Activated effector memory CD4-positive, alpha-beta T cell treated with anti-CD3 and anti-CD28 coated beads, Interleukin-2, amount 50 U/mL, for 16 hours (primary cell): ENCODE measurements at regions not wholly inside any gene's neighbourhood (a gene's known extent, or its start where the extent isn't known, plus 50 kb on each side); places are given as distances from the start of the nearest gene placed in this dataset.
"Not testable (repeated sequence)": the region's sequence is repeated elsewhere in the genome, so short reads cannot be mapped to it uniquely, and the experiment has no call there.

Experiments used
- DNase-seq: peaks from one replicate; pipeline ENCODE4 v3.0.0-alpha.2; 2020

DNA sequence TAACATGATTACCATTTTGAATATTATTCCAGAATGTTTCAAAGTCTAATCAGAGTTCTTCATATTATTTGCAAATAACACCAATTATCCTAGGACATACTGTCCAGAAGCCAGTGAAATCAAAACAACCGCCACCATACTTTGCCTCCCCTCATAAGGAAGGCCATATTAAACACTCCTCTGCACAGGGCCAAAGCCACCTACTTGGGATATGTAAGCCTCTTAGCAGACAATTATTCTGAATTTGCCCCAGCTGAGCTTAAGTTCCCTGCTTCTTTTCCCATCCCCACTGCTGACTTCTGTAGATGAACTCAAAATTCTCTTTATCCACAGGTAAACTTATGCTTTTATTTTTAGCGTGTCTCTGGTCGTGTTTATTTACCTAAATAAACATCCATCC, 374.0 kb downstream of the KIF2B start:
- DNase-seq = no peak

DNA sequence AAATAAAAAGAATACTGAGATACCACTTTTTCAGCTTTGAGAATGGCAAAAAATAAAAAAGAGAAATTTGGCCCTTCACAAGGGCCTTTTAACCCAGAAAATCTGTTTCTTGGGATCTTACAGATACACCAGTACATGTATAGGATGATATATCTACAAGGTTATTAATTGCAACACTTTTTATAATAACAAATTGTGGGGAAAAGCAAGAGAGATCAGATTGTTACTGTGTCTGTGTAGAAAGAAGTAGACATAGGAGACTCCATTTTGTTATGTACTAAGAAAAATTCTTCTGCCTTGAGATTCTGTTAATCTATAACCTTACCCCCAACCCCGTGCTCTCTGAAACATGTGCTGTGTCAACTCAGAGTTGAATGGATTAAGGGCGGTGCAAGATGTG, 378.7 kb downstream of the KIF2B start:
- not testable (repeated sequence) for DNase-seq

DNA sequence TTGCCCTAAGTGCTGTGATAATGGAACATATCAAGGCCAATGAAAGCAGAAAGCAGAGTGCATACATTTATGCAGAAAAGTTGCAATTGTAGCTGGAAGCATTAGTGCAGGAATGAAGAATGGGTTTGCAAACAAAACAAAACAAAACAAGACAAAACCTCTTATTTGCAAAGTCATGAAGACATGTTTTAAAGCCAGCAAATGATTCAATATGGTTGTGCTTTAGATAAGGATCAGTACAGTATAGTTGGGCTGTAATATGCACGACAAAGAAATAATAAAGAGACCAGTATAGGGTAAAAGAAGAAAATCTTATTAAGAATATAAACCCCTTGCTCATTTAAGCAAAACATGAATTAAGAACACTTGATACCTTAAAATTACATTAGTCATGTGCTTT, 398.1 kb downstream of the KIF2B start:
- DNase-seq = no peak

DNA sequence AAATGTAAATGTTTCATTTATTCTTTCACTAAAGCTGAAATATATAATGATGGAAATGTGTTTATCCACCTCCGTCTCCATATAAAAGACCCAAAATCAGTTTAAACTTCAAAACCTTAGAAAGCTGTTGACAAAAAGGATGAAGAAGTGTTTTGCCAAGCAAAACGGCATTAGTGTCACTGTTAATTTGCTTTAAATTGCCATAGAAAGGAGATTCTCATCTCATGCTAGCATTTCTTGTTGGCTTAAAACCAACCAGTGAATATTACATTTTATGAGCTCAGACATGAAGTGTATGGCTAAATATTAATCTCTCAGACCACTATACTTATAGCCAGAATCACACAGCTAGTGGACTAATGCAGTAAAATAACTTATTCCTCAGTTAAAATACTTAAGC, 398.8 kb downstream of the KIF2B start:
- no peak for DNase-seq

DNA sequence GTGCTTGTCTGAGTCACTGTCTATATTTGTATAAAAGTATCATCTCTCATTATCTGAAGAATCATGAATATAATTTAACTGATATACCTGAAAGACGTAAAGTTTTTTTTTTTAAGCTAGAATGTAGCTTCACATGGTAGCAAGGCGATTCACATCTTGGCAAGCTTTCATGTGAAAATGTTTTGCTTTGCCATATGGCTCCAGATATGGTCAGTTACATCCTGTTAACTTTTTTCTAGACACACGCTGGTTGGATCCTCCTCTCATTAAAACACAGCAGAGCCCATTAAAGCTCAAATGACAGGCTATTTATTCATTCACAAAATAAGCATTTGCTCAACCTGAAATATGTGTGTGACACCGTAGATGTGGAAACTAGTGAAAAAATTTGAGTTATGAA, 412.8 kb downstream of the KIF2B start:
- DNase-seq = no peak

DNA sequence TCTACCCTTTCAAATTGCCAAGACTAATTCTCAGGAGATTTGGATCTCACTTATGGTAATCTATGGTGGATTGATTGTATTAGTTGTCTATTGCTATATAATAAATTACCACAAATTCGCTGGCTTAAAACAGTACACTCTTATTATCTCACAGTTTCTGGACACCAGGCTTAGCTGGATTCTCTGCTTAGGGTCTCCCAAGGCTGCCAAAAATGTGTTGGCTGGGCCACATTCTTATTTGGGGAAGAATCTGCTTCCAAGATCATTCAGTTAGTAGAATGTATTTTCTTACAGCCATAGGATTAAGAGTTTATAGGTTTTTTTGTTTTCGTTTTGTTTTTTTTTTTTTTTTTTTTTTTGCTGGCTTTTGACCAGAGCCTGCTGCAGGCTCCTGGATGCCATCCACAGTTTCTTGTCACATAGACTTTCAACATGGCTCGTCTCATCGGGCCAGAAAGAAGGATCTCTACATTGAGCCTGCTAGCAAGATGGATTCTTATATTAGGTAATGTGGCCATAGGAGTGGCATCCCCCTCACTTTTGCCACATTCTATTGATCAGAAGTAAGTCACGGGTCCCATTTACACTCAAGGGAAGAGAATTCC, 415.3 kb downstream of the KIF2B start:
- DNase-seq = no peak

DNA sequence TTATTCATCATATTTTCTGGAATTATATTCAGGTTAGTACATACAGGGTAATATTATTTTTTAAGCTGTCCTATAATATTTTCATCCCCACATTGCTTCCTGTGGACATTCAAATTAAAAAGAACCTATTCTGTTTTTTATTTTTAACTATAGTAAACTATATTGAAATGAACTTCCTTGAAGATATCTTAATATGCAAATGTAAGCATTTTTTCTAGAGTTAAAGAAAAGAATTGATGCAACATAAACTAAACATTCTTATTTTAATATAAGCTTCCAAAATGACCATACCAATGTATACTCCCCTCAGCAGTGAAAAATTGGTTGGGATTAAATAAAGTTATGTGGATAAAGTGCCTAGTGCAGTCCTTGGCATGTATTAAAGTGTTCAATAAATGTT, 416.6 kb downstream of the KIF2B start:
- no peak for DNase-seq

DNA sequence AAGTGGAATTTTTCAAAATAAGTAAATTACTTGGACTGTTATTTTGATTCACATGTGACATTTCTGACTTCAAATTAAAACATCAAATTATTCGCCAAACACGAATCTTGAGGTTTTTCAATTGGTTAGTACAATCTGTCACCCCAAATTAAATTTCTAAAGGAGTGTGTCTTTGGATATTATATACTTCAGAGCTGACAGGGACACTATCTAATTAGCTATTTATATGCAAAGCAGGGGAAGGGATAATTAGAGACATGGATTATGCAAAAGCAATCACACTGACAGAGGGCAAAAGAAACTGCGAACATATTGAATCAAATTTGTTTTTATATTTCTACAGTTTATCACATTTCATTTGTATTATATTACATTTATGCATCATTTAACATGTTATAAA, 433.0 kb downstream of the KIF2B start:
- no peak for DNase-seq

DNA sequence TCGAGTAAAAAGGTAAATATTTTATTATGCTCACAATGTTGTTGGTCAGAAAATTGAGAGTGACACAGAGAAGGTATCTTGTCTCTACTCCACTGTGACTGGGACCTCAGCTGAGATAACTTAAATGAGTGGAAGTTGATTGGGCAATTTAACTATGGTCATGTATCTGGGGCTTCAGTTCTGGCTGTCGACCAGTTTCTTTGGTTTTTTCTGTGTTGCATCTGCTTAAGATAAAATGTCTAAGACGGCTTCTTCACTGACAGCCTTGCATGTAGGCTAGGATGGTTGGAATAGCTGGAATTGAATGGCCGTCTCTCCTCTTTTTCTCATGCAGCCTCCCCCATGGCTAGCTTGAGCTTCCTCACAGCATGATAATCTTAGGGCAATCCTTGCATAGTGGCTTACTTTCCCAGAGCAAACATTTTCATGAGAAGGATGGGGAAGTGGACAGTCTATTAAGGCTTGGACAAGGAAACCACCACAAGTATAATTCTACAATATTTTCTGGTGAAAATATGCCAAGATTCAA, 433.7 kb downstream of the KIF2B start:
- no peak for DNase-seq

DNA sequence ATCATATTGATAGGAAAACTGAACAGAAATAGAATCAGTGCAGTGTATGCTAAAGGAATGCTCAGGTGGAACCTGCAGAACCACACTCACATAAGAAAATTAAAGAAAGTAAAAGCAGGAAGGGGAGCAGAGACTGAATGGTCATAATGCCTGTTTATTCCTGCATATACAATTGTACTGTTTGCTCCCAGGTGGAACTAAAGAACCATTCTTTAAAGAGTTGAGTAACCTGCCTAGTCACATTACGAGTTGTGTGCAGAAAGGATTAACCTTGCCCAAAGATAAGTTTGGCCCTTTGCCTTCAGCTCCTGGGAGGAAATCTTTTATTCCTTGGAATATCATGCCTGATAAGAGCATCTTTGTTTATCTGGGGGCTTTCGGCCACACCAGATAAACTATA, 434.7 kb downstream of the KIF2B start:
- DNase-seq = no peak

DNA sequence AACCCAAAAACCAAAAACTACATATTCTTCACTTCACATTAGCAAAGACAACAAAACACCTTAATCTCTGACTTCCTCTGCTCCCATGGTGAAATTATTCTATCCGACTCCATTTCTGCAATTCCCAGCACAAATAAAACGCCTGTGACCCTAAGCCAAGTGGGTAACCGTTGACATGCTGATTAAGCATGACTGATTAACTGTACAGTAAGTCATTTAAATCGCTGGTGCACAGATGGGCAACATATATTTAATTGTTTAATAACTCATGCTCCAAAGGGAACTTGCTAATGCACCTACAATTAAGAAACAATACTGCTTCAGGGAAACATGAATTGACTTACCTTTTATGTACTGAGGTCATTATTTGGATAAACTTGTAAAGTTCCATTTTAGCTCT, 436.7 kb downstream of the KIF2B start:
- DNase-seq = no peak

DNA sequence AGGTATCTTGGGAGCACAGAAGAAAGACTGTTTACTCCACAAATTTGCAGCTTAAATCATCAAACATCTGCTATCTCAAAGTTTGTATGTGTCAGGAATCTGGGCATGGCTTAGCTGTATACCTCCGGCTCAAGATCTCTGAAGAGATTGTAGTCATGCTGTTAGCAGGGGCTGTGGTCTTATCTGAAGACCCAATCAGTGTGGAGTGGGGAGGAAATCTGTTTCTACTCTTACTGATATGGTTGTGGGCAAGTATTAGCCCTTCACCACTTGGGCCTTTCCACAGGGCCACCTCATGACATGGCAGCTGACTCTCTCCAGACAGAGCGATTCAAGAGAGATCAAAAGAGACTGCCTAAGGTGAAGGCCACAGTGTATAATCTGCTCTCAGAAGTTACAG, 438.7 kb downstream of the KIF2B start:
- DNase-seq = no peak

DNA sequence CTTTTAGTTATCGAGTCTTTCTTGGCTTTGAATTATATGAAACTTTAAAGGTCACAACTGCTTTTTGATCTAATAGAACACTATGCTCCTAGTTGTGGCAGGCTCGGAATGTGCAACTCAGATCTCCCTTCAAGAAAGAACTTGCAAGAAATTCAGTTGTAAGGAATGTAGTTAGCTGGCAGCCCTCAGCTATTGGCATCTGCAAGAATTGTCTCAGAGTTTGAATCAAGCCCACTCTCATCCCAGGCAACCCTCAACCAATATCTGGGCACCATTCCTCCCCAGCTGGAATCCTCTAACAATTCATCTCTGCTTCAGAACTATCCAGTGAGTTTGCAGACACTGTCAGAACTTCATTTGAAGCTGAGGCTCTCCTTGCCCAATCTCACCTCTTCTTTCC, 447.2 kb downstream of the KIF2B start:
- no peak for DNase-seq

DNA sequence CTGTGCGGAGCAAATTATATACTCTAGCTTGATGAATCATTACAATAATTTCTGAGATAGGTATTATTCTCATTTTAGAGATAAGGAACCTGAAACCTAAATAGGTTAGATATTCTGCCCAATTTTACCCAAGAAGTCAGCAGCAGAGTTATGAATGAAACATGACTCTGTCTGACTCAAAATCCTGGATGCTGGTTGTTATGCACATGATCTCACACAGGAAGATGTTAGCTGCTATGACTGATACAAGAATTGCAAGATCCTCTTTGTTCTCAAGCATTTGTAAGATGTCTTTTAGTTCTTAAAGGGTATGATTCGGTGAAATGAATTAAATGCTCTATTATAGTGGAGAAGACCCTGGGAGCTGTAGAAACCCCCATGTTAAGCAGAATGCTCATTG, 447.8 kb downstream of the KIF2B start:
- DNase-seq = no peak

DNA sequence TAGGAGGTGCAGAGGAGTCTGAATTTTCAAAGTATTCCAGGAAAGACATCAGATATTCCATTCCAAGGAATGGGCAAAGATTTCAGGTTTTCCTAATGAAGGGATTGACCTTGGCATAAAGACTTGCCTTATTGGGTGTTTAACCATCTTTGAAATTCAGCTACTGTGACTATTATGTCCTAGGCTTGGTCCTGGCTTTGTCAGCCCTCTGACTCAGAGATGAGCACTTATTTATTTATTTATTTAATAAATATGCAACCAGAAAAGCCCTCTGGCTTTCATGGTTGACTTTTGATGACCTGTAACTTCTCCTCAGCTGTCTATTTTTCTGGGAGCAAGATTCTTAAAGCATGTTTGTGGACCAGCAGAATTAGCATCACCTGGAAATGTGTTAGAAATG, 455.1 kb downstream of the KIF2B start:
- no peak for DNase-seq

DNA sequence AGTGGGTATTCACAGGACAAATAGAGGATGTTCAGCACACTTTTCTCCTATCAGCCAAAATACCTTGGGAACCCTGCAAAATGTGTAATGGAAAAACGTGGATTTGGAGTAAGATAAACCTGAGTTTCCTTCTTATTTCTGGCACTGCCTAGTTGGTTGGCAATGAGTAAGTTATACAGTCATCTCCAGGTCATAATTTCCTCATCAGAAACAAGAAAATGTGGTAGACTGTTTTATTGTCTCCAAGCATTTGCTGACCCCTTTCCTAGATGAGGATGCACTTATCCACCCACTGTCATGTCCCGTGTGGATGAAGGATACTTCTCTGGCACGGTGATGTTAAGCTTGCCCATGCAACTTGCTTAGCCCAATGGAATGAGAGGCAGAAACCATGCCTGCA, 458.0 kb downstream of the KIF2B start:
- DNase-seq = no peak

DNA sequence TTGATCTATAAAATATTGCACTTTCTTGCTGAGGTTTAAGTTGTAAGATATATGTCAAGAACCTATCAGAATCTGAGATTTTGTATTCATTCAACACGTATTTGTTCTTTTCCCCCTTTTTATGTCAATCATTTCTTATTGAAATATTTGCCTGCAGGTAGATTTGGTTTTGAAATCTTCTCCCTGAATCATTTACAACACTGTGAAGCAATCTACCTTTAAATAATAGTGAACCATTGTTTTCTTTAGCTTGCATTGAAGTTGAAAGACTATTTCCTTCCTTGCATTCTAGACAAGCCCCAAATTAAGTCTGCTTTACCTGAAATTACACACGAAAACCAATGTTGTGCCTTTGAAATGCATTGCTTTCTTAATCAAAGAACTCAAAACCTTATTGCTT, 460.2 kb downstream of the KIF2B start:
- no peak for DNase-seq

DNA sequence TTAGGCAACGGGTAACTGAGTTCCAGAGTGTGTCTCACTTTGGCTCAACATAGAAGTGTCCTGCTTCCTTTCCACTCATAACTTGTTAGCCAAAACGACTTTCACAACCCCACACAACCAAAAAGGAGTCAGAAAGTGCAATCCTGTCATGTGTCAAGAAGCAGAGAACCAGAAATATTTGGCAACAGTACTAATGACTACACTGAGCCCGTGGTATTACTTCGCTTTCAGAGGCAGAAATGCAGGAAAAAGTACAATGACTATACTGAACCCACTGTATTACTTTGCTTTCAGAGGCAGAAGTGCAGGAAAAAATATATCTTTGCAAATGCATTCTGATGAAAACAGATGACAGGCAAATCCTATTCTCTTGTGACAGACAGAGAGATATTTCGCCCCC, 484.6 kb downstream of the KIF2B start:
- no peak for DNase-seq

DNA sequence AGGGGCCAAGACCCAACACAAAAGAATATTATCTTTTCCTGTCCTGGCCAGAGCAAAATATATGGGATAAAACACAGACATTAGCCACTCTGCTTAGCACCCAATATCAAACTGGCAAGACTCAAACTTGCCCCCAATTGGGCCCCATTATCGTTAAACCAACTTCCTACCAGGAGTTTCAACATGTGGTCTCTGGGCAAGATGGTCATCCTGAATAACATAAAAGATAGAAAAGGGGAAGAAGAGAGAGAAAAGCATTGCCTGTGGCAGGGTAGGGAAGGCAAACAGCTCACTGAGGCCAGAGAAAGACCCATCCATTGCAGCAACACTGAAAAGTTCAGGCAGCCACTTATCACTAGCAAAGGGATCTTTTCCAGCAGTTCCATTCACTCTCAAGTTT, 502.1 kb downstream of the KIF2B start:
- no peak for DNase-seq

DNA sequence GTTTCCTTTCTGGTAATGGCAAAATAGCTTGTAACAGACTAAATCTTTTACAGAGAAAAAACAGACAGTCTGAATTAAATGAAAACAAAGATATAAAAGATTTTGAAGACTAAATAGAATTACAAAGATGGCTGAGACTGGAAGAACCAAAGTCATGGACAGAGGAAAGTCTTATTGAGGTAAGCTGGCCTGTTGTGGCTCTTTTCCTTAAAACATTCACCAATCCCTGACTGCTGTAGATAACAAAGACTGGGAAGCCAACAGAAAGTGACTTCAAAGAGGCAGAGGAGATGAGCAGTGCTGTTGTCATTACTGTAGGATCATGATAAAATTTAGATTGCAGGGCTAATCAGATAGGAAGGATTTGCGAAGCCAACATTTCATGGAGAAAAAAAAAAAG, 517.0 kb downstream of the KIF2B start:
- DNase-seq = no peak

DNA sequence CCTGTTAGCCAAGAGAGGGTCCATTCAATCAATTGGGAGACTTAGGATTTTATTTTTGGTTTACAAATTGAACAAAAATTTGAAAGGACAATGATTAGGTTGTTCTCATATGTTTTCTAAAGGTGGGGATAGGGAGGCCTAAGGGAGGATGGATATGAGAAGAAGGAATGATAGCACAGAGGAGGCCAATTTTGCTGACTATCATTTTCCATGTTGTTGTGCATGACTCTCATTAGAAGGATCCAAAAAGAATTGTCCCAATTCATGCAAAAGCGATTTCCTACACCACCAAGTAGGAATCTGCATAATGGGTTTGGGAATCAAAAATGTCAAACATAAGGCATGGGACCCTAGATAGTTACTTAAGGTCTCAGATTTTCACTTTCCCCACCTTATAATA, 524.8 kb downstream of the KIF2B start:
- DNase-seq = no peak

DNA sequence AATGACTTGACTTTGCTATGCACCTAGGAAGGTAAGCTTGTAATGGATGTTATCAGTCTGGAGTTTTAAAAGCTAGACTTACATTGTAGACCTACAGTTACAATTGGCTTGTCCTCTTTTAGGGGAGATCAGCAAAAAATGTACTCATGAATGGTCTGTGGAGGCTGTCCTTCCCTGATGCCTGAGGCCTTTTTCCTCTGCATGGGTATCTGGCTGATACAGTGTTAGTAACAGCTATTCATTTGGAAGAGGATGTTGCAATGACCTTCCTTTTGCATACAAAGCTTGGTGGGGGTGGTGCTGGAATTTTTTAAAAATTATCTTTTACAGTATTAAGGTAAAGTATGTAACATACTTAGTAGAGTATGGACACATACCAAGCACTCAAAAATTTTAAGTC, 525.5 kb downstream of the KIF2B start:
- no peak for DNase-seq

DNA sequence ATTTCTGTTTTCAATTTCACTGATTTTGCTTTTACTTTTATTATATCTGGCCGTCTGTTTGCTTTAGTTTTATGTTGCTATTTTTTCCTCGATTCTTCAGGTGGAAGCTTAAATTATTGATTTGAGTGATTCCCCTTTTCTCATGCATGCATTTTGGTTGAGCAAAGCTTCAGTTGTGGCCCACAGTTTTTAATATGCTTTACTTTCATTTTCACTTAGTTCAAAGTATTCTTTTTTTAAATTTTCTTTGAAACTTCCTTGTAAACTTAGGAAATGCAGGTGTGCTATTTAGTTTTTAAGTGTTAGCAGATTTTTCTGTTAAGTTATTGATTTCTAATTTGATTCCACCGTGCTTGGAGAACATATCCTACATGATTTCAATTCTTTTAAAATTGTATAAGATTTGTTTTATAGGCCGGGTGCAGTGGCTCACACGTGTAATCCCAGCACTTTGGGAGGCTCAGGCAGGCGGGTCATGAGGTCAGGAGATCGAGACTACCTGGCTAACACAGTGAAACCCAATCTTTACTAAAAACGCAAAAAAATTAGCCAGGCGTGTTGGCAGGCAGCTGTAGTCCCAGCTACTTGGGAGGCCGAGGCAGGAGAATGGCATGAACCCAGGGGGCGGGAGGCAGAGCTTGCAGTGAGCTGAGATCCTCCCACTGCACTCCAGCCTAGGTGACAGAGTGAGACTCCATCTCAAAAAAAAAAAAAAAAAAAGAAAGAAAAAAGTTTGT, 531.2 kb downstream of the KIF2B start:
- DNase-seq = no peak

DNA sequence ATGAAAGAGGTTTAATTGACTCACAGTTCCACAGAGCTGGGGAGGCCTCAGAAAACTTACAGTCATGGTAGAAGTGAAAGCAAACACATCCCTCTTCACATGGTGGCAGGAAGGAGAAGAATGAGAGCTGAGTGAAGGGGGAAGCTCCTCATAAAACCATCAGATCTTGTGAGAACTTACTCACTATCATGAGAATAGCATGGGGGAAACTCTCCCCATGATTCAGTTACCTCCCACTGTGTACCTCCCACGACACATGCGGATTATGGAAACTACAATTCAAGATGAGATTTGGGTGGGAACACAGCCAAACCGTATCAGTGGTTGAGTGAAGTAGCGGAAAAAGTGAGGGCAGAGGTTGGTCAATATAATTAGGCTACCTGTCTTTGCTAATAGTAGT, 538.3 kb downstream of the KIF2B start:
- DNase-seq = not testable (repeated sequence)

DNA sequence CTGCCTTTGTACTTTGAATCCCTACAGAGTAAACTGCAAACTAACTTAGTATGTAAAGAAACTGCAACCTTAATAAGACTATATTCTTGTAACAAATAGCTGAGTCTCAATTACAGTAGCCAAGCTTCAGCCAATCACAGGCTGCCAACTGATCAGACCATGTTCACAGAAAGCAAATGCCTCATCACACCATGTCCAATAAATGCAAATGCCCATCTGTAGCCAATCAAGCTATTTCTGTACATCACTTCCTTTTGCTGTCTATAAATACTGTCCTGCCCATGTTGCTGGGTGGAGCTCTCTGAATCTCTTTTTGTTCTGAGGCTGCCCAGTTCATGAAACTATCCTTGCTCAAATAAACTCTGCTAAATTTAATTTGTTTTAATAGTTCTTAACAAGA, 531.7 kb upstream of the TOM1L1 start:
- no peak for DNase-seq
